WERI-Rb-1 (cell line): ENCODE measurements at regions not wholly inside any gene's neighbourhood (a gene's known extent, or its start where the extent isn't known, plus 50 kb on each side); places are given as distances from the start of the nearest gene placed in this dataset.

Experiments used
- DNase-seq: peaks from one replicate; pipeline ENCODE4 v3.0.0-alpha.2; 2020
- H3K27ac ChIP-seq: fragments of 250-450 bp; sonication (Bioruptor Pico); 2 replicates; pipeline ENCODE4 v1.5.1; 2020; ENCODE audit warnings: mild to moderate bottlenecking, moderate library complexity
- H3K27me3 ChIP-seq: fragments of 250-450 bp; sonication (Bioruptor Pico); 2 replicates; pipeline ENCODE4 v1.5.1; 2021; ENCODE audit warnings: mild to moderate bottlenecking, low read depth, moderate library complexity; ENCODE audit not compliant: insufficient read depth, severe bottlenecking
- H3K36me3 ChIP-seq: fragments of 250-450 bp; sonication (Bioruptor Pico); 2 replicates; pipeline ENCODE4 v1.5.1; 2020; ENCODE audit warnings: mild to moderate bottlenecking, moderate library complexity
- H3K4me3 ChIP-seq: 2 replicates; pipeline ENCODE4 v1.5.1; 2011; ENCODE audit warnings: low read depth, mild to moderate bottlenecking, control low read depth, low read length
- H3K9me3 ChIP-seq: fragments of 250-450 bp; sonication (Bioruptor Pico); 2 replicates; pipeline ENCODE4 v1.5.1; 2021; ENCODE audit warnings: mild to moderate bottlenecking, moderate library complexity; ENCODE audit not compliant: severe bottlenecking
- CTCF ChIP-seq: IDR thresholded peaks from 2 replicates; pipeline ENCODE4 v1.5.1; 2011; ENCODE audit warnings: low read depth, mild to moderate bottlenecking, control low read depth, inconsistent platforms, low read length

GRCh38 chr2:223692191-223692947, 90.2 kb upstream of the SCG2 start:
- H3K9me3 ChIP-seq, result no peaks in the 10 kb centered on the region
- H3K36me3 ChIP-seq, result no peaks in the 10 kb centered on the region
- H3K27ac ChIP-seq, result no peak overlapping the region
- TF ChIP-seq CTCF, result peak; percentile 69
- H3K27me3 ChIP-seq, result no peaks in the 10 kb centered on the region
- peak; percentile 67 for DNase-seq
- H3K4me3 ChIP-seq, result no peak overlapping the region

- no peak overlapping the region for H3K27ac ChIP-seq
- DNase-seq, result no peak
Measured at GRCh38 chr2:223688094-223688835, 86.1 kb upstream of the SCG2 start.

GRCh38 chr2:223681125-223681524, 79.0 kb upstream of the SCG2 start:
- no peak for DNase-seq
- Histone ChIP-seq H3K27me3 (no peaks in the 10 kb centered on the region), H3K9me3 (no peaks in the 10 kb centered on the region), H3K27ac (no peak overlapping the region), H3K36me3 (no peaks in the 10 kb centered on the region), H3K4me3 (no peak overlapping the region)
- no peak for TF ChIP-seq CTCF

More at GRCh38 chr2:223688094-223688835, 86.1 kb upstream of the SCG2 start:
- TF ChIP-seq CTCF, result no peak
- Histone ChIP-seq H3K9me3 (no peaks in the 10 kb centered on the region), H3K36me3 (no peaks in the 10 kb centered on the region), H3K27me3 (no peaks in the 10 kb centered on the region), H3K4me3 (no peak overlapping the region)

- Histone ChIP-seq H3K27me3 (no peaks in the 10 kb centered on the region), H3K4me3 (no peak overlapping the region), H3K27ac (no peak overlapping the region), H3K9me3 (no peaks in the 10 kb centered on the region), H3K36me3 (no peaks in the 10 kb centered on the region)
- TF ChIP-seq CTCF, result peak; percentile 46
- peak; percentile 32 for DNase-seq
Measured at GRCh38 chr2:223674998-223675609, 72.9 kb upstream of the SCG2 start.

GRCh38 chr2:223669453-223670225, 67.5 kb upstream of the SCG2 start:
- no peaks in the 10 kb centered on the region for H3K27me3 ChIP-seq
- H3K27ac ChIP-seq, result no peak overlapping the region
- H3K36me3 ChIP-seq, result no peaks in the 10 kb centered on the region
- DNase-seq, result no peak
- no peak for TF ChIP-seq CTCF
- H3K9me3 ChIP-seq, result no peaks in the 10 kb centered on the region
- no peak overlapping the region for H3K4me3 ChIP-seq
